ENCODE measurements at regions not wholly inside any gene's neighbourhood (a gene's known extent, or its start where the extent isn't known, plus 50 kb on each side); places are given as distances from the start of the nearest gene placed in this dataset.

DNA sequence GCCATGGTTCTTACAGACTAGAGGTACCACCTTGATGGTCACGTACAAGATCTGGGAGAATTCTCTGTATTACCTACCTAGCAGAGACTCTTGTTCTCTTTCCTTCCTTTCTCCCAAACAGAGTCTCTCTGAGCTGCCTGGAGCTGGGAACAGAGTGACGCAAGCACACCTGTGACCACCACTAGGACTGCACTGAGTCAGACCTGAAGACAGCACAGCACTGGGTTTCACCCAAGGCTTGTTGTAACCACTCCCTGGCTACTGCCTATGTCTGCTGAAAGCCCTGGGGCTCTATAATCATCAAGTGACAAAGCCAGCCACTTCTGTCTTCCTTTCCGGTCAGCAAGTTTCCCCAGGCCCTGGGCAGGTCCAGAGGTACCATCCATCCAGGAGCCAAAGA lies 293.3 kb upstream of the CNTN4 start:
- TF ChIP-seq, protein P1, sequence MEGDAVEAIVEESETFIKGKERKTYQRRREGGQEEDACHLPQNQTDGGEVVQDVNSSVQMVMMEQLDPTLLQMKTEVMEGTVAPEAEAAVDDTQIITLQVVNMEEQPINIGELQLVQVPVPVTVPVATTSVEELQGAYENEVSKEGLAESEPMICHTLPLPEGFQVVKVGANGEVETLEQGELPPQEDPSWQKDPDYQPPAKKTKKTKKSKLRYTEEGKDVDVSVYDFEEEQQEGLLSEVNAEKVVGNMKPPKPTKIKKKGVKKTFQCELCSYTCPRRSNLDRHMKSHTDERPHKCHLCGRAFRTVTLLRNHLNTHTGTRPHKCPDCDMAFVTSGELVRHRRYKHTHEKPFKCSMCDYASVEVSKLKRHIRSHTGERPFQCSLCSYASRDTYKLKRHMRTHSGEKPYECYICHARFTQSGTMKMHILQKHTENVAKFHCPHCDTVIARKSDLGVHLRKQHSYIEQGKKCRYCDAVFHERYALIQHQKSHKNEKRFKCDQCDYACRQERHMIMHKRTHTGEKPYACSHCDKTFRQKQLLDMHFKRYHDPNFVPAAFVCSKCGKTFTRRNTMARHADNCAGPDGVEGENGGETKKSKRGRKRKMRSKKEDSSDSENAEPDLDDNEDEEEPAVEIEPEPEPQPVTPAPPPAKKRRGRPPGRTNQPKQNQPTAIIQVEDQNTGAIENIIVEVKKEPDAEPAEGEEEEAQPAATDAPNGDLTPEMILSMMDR (conservative IDR thresholded peaks at IDR 0.05; ENCODE audit: low read length) = no peak
- no peak for TF ChIP-seq EZH2phosphoT487 (IDR thresholded peaks at IDR 0.05; ENCODE audit: borderline replicate concordance)

Data from Loucy (cell line).